T-helper 2 cell treated with Interferon-gamma antibody and Interleukin-4, amounts not matched to agents 100 ng/mL and 5 ng/mL, for 36 hours (primary cell): ENCODE measurements at regions not wholly inside any gene's neighbourhood (a gene's known extent, or its start where the extent isn't known, plus 50 kb on each side); places are given as distances from the start of the nearest gene placed in this dataset.
"Not testable (repeated sequence)": the region's sequence is repeated elsewhere in the genome, so short reads cannot be mapped to it uniquely, and the experiment has no call there.

Source experiments
- intact Hi-C: fragments of 100-400 bp; cut with micrococcal nuclease; formaldehyde crosslinking; loops from one replicate; pipeline ENCODE4 v1.15.1; 2023

GRCh38 chr4:52371841-52372240 is 287.3 kb downstream of the USP46 start:
- intact Hi-C loops = no loop called here

GRCh38 chr4:52372269-52372668 is 286.8 kb downstream of the USP46 start:
- intact Hi-C loops = no loop called here

DNA sequence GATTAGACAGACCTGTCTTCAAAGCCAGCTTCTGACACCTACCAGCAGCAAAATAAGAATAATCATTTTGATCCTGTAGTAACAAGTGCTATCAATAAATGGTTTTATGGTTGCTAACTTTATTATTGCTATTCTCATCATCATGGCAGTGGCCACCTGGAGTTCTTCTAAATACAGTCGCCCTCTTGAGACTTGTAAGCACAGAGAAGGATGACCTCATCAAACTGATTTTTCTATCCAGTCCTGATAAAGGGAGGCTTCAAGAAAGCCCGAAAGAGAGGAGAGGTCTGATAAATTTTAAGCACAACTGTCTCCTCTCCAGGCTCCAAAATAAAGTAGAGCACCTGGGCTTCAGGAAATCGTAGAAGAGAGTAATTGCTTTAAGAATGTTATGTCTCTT is 286.4 kb downstream of the USP46 start:
- intact Hi-C loops = no loop called here

DNA sequence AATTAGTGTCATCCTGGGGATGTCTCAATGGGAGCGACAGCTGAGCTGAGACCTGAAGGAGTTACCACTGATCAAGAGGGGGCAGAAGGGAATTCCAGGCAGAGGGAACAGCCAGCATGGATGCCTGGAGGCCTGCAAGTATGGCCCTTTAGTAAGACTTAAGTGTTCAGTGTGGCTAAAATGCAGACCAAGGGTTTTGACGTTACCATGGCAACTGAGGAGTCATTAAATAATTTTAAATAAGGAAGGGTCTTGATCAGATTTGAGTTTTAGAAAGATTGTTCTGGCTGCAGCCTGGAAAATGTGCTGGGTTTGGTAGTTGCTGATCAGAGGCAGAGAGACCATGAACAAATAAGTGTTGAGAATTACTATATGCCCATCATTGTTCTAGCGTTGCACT is 285.5 kb downstream of the USP46 start:
- intact Hi-C loops = no loop called here

GRCh38 chr4:52374877-52375276 is 284.2 kb downstream of the USP46 start:
- intact Hi-C loops = loop anchor here (5.0 kb wide), 1 partner anchor 172 kb away; no protein-coding TSS in a partner anchor

DNA sequence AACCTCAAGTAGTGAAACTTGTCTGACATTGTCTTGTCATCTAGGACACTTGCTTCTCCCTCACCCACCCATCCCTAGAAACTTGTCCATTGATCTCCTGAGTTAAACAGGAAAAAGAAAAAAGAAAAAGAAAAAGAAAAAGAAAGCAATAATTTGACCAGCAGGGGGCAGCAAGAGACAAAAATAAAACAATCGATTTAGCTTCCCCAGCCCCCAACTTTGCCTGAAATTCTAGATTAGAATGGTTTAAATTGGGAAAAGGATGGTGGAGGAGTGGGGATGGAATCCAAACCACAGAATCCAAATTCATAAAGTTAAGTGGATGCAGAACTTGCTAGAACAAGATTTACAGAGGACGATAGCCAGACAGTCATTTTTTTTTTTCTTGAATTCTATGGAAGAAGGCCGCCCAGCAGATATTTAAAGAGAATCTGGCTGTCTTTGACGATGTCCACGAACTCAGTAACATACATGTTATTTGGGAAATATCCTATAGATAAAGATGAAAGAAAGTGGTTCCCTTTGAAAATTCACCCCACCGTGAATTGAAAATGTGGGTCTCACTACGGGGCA is 282.9 kb downstream of the USP46 start:
- intact Hi-C loops = loop anchor here (1.0 to 5.0 kb wide), 3 partner anchors 171 to 1857 kb away; no protein-coding TSS in a partner anchor

GRCh38 chr4:52377563-52377962 is 281.5 kb downstream of the USP46 start:
- intact Hi-C loops = loop anchor here (2.0 to 5.0 kb wide), 2 partner anchors 170 to 1855 kb away; no protein-coding TSS in a partner anchor

DNA sequence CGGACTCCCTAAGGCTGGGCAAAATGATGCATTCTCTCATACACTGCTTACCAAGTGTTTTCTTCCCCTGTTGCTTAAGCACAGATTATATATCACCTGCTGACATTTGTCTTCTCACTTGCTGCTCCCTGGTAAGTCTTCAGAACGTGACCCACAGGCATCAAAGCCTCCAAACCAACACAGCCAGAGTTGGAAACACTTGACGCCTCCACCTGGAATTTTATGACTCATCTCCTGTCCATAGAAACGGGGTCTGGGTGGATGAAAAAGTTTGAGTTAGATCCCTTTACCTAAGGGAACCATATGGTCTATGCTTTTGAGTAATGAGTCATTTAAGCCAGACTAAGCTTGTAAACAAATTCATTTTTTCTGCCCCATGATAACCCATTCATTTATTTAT is 251.6 kb downstream of the USP46 start:
- intact Hi-C loops = no loop called here

DNA sequence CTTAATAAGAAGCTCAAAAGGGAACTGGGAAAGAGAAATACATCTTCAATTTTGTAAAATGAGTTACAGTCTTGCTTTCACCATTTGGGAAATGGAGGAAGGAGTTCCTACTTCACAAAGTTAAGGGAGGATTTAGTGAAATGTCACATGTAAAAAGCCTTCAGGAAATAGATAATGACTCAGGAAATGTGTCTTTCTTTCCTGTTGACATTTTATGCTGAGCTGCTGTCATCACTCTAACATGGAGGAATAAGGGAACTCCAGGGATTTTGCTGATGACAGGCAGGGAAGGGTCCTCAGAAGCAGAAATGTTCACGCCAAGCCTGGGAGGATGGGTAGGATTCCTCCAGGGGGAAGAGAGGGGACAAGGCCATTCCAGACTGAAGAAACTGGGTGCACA is 251.1 kb downstream of the USP46 start:
- intact Hi-C loops = no loop called here

DNA sequence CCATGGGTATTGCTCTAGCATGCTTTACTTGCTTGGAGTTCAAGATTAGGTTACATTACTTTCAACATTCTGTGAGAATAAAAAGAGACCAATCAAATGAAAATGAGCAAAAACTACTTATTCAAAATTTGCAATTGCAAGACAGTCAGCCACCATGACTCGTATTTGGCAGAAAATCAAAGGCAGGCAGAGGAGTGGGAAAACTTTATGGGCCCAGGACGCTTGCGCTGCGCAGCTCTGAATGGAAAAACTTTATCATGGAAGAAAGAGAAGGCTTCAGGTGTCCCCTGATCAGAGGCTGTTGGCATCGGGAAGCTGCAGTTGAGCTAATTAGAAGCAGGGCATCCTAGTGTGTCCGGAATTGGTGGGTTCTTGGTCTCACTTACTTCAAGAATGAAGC is 250.6 kb downstream of the USP46 start:
- intact Hi-C loops = no loop called here

DNA sequence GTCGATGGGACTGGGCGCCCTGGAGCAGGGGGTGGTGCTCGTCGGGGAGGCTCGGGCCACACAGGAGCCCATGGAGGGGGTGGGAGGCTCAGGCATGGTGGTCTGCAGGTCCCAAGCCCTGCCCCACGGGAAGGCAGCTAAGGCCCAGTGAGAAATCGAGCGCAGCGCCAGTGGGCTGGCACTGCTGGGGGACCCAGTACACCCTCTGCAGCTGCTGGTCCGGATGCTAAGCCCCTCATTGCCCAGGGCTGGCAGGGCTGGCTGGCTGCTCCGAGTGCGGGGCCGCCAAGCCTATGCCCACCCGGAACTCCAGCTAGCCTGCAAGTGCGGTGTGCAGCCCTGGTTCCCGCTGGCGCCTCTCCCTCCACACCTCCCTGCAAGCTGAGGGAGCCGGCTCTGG is 249.3 kb downstream of the USP46 start:
- intact Hi-C loops = not testable (repeated sequence)

DNA sequence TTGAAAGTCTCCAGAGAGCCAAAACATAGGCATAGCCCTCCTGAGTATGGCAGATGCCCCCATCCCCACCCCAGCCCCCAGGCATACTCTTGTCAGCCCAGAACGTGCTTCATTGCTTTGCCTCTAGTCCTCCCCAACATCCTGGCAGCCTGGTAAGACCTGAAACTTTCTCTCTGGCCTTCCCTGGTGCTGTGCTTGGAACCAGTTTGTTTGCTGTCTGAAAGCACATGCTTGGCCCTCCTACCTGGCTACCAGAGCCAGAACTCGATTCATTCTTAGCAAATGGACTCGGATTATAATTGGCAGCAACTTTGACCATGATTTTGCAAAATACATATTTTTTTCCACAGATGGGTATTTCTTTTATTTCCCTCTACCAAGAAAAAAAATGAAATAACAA is 248.1 kb downstream of the USP46 start:
- intact Hi-C loops = no loop called here

GRCh38 chr4:52420330-52420729 is 238.8 kb downstream of the USP46 start:
- intact Hi-C loops = no loop called here

DNA sequence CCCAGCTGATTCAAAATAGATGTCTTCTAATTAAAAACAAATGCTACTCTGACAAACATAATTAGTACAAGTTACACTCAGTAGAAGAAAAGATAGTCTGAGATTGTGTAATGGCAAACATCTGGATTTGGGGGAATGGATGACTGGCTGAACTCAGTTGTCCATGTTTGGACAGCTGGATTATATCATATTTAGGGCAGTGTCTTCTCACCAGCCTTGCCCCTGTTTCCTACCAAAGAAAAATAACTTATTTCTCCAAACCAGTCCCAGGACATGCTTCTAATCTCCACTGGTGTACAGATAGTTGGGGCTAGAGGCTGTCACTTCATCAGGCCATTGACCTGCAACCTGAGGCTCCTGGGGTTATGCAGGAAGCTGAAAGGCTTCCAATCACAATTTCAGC is 237.3 kb downstream of the USP46 start:
- intact Hi-C loops = no loop called here

DNA sequence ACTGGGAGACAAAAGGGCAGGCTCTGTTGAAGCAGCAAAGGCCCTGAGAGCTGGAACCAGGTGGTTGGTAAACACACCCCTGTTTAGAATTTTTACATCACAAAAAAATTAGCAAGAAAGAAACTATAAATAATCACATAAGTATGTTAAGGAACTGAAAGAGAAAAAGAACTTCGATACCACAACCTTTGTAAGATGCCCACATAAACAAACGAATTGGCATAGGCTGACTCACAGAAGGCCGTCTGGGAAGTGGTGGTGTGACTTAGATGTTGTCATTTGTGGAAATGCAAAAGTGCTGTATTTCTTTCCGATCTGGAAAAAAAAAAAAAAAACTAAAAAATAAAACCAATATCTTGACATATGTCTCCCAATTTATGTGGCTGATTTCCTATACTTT is 235.1 kb downstream of the USP46 start:
- intact Hi-C loops = no loop called here

GRCh38 chr4:52425751-52426326 is 233.3 kb downstream of the USP46 start:
- intact Hi-C loops = no loop called here

DNA sequence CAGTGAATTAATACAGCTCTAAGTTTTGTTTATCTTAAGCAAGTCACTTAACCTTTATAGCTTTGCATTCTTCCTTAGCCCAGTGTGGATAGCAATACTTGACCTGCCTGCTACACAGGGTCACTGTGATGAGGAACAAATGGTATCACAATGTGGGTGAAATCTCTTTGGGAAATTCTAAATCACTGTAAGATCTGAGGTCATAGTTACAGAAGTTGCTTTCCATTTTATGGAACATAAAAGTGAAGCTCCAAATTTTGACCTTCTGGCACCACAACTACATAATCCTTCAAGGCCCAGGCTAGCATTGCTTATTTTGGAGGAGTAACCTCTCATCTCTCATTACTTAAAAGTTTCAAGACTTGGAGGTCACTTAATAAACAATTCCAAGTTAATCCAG is 227.7 kb downstream of the USP46 start:
- intact Hi-C loops = no loop called here

- intact Hi-C loops = no loop called here
These were observed 227.2 kb downstream of the USP46 start for GRCh38 chr4:52431869-52432268.

- intact Hi-C loops = not testable (repeated sequence)
These were observed 216.6 kb downstream of the USP46 start for GRCh38 chr4:52442524-52442923.

GRCh38 chr4:52472444-52472843 is 186.7 kb downstream of the USP46 start:
- intact Hi-C loops = no loop called here

- intact Hi-C loops = no loop called here
These were observed 181.8 kb downstream of the USP46 start for GRCh38 chr4:52477191-52477780.

GRCh38 chr4:52483186-52483890 is 175.8 kb downstream of the USP46 start:
- intact Hi-C loops = no loop called here
